ENCODE measurements at regions not wholly inside any gene's neighbourhood (a gene's known extent, or its start where the extent isn't known, plus 50 kb on each side); places are given as distances from the start of the nearest gene placed in this dataset.

DNA sequence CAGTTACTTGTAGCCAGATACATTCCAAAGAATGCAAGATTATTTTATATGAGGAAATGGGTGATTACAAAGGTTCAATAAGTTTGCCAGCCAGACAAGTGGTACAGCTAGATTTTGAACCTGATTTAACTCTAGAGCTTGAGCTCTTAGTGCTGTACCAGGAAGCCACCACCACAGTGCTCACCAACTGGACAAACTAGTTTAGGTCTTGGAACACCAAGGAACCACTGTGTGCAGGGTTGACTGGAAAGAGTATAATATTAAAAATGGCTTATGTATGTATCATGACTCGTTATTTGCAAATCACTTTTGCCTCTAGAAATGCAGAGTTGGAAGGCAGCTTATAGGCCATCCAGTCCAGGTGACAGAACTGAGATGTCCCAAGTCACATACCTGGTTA, 177.2 kb downstream of the TXNL1 start:
- TF ChIP-seq HOXA7 (CRISPR knock-in tag; IDR thresholded peaks at IDR 0.05) (no peak), REST (IDR thresholded peaks at IDR 0.05) (no peak), MAFK (IDR thresholded peaks at IDR 0.05; ENCODE audit: partially characterized antibody) (no peak), EP300 (IDR thresholded peaks at IDR 0.05) (no peak), POLR2A (IDR thresholded peaks at IDR 0.05; ENCODE audit: low read length) (no peak), HMGXB4 (CRISPR knock-in tag; IDR thresholded peaks at IDR 0.05; ENCODE audit: borderline replicate concordance) (no peak), ZFP36 (IDR thresholded peaks at IDR 0.05; ENCODE audit: borderline replicate concordance, partially characterized antibody) (no peak), MAX (IDR thresholded peaks at IDR 0.05) (no peak)
- TF ChIP-seq, protein P1, sequence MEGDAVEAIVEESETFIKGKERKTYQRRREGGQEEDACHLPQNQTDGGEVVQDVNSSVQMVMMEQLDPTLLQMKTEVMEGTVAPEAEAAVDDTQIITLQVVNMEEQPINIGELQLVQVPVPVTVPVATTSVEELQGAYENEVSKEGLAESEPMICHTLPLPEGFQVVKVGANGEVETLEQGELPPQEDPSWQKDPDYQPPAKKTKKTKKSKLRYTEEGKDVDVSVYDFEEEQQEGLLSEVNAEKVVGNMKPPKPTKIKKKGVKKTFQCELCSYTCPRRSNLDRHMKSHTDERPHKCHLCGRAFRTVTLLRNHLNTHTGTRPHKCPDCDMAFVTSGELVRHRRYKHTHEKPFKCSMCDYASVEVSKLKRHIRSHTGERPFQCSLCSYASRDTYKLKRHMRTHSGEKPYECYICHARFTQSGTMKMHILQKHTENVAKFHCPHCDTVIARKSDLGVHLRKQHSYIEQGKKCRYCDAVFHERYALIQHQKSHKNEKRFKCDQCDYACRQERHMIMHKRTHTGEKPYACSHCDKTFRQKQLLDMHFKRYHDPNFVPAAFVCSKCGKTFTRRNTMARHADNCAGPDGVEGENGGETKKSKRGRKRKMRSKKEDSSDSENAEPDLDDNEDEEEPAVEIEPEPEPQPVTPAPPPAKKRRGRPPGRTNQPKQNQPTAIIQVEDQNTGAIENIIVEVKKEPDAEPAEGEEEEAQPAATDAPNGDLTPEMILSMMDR (IDR thresholded peaks at IDR 0.05): no peak
